Gastroesophageal sphincter (tissue), 3 donors: ENCODE measurements at regions not wholly inside any gene's neighbourhood (a gene's known extent, or its start where the extent isn't known, plus 50 kb on each side); places are given as distances from the start of the nearest gene placed in this dataset.
A peak's percentile ranks its signal among the peaks of the same experiment; 100 is the strongest.

ENCODE experiments used
- EP300 ChIP-seq: sonication (generic); formaldehyde crosslinking; IDR thresholded peaks from one replicate; pipeline ENCODE4 v1.6.1; 2017; ENCODE audit warnings: antibody characterized with exemption, mild to moderate bottlenecking
- POLR2AphosphoS5 ChIP-seq: sonication (generic); formaldehyde crosslinking; IDR thresholded peaks from one replicate; pipeline ENCODE4 v1.6.1; 2017; ENCODE audit warnings: antibody characterized with exemption
- TF ChIP-seq, protein P1 (sequence below), 4 experiments: fragments of 200-600 bp in 2 of 4; fragments of 450-650 bp in 2 of 4; sonication (generic) in 1 of 4; IDR thresholded peaks; one replicate each; pipeline ENCODE4 v1.5.1; 2017 to 2019; ENCODE audit warnings: antibody characterized with exemption in 4 of 4, mild to moderate bottlenecking in 2 of 4, moderate library complexity in 2 of 4

DNA sequence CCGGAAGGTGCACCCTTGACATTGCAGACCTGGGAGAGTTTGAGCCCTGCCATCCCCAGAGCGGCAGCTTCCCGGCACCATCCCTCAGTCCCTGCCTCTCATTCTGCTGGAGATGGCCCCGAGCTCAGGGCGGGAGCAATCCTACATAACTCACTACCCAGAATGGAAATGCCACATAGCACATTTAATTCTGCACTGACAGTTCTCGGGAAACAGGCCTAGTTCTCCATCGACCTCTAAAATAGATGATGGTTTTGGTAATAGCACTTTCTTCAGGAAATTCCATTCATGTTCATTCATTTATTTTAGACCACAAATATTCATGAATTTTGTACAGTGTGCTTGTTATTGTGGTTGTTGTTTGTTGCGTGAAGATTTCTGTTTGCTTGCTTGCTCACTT lies 92.9 kb upstream of the SLC14A2 start:
- TF ChIP-seq EP300 = no peak
- TF ChIP-seq, protein P1, sequence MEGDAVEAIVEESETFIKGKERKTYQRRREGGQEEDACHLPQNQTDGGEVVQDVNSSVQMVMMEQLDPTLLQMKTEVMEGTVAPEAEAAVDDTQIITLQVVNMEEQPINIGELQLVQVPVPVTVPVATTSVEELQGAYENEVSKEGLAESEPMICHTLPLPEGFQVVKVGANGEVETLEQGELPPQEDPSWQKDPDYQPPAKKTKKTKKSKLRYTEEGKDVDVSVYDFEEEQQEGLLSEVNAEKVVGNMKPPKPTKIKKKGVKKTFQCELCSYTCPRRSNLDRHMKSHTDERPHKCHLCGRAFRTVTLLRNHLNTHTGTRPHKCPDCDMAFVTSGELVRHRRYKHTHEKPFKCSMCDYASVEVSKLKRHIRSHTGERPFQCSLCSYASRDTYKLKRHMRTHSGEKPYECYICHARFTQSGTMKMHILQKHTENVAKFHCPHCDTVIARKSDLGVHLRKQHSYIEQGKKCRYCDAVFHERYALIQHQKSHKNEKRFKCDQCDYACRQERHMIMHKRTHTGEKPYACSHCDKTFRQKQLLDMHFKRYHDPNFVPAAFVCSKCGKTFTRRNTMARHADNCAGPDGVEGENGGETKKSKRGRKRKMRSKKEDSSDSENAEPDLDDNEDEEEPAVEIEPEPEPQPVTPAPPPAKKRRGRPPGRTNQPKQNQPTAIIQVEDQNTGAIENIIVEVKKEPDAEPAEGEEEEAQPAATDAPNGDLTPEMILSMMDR (IDR thresholded peaks at IDR 0.05) = no peak
- TF ChIP-seq POLR2AphosphoS5 = peak; percentile 79
